MM.1S (cell line): ENCODE measurements at regions not wholly inside any gene's neighbourhood (a gene's known extent, or its start where the extent isn't known, plus 50 kb on each side); places are given as distances from the start of the nearest gene placed in this dataset.

Source experiments
- DNase-seq: peaks from one replicate; pipeline ENCODE4 v3.0.0-alpha.2; 2015
- H2AFZ ChIP-seq: fragments of 300-600 bp; sonication (generic); 2 replicates; pipeline ENCODE4 v1.6.0; 2016; ENCODE audit warnings: antibody characterized with exemption, low read length
- H3F3A ChIP-seq: fragments of 300-600 bp; sonication (generic); 2 replicates; pipeline ENCODE4 v1.6.1; 2016; ENCODE audit warnings: mild to moderate bottlenecking, antibody characterized with exemption, low read length, moderate library complexity, mixed read lengths; ENCODE audit not compliant: insufficient read depth
- H3K27ac ChIP-seq: fragments of 300-600 bp; sonication (generic); 2 replicates; pipeline ENCODE4 v1.5.1; 2016; ENCODE audit warnings: mild to moderate bottlenecking, low read length
- H3K27me3 ChIP-seq: fragments of 300-600 bp; sonication (generic); replicated peaks from 2 replicates; pipeline ENCODE4 v1.6.0; 2016; ENCODE audit warnings: low read length; ENCODE audit not compliant: insufficient read depth
- H3K36me3 ChIP-seq: fragments of 300-600 bp; sonication (generic); replicated peaks from 2 replicates; pipeline ENCODE4 v1.6.1; 2016; ENCODE audit warnings: mild to moderate bottlenecking, low read length, mixed read lengths; ENCODE audit not compliant: insufficient read depth
- H3K4me1 ChIP-seq: fragments of 300-600 bp; sonication (generic); 2 replicates; pipeline ENCODE4 v1.6.1; 2016; ENCODE audit warnings: low read length, mixed read lengths
- H3K4me2 ChIP-seq: fragments of 300-600 bp; sonication (generic); 2 replicates; pipeline ENCODE4 v1.6.0; 2016; ENCODE audit warnings: low read depth, low read length
- H3K4me3 ChIP-seq: fragments of 300-600 bp; sonication (generic); 2 replicates; pipeline ENCODE4 v1.5.1; 2016; ENCODE audit warnings: low read length, mixed read lengths
- H3K79me2 ChIP-seq: fragments of 300-600 bp; sonication (generic); 2 replicates; pipeline ENCODE4 v1.6.1; 2016; ENCODE audit warnings: mixed run types, low read length, mixed read lengths
- H3K9ac ChIP-seq: fragments of 300-600 bp; sonication (generic); 2 replicates; pipeline ENCODE4 v1.6.1; 2016; ENCODE audit warnings: low read length, mixed read lengths
- H3K9me2 ChIP-seq: fragments of 300-600 bp; sonication (generic); replicated peaks from 2 replicates; pipeline ENCODE4 v1.6.1; 2016; ENCODE audit warnings: mild to moderate bottlenecking, low read length, mixed read lengths; ENCODE audit not compliant: insufficient read depth
- H3K9me3 ChIP-seq: fragments of 300-600 bp; sonication (generic); replicated peaks from 2 replicates; pipeline ENCODE4 v1.6.1; 2016; ENCODE audit warnings: mild to moderate bottlenecking, low read length, mixed read lengths; ENCODE audit not compliant: insufficient read depth
- H4K20me1 ChIP-seq: fragments of 300-600 bp; sonication (generic); 2 replicates; pipeline ENCODE4 v1.6.1; 2016; ENCODE audit warnings: mild to moderate bottlenecking, low read length, moderate library complexity, mixed read lengths; ENCODE audit not compliant: insufficient read depth
- EZH2 ChIP-seq: fragments of 300-600 bp; sonication (generic); optimal IDR thresholded peaks from 2 replicates; pipeline ENCODE3; 2017; ENCODE audit warnings: low read depth, mild to moderate bottlenecking, antibody characterized with exemption, low read length, mixed read lengths
- EZH2phosphoT487 ChIP-seq: fragments of 300-600 bp; sonication (generic); IDR thresholded peaks from 2 replicates; pipeline ENCODE4 v1.6.1; 2018; ENCODE audit warnings: antibody characterized with exemption, low read length
- TF ChIP-seq, protein P1 (sequence below): fragments of 300-600 bp; sonication (generic); IDR thresholded peaks from 2 replicates; pipeline ENCODE4 v1.5.1; 2016; ENCODE audit warnings: antibody characterized with exemption, low read length, mixed read lengths

DNA sequence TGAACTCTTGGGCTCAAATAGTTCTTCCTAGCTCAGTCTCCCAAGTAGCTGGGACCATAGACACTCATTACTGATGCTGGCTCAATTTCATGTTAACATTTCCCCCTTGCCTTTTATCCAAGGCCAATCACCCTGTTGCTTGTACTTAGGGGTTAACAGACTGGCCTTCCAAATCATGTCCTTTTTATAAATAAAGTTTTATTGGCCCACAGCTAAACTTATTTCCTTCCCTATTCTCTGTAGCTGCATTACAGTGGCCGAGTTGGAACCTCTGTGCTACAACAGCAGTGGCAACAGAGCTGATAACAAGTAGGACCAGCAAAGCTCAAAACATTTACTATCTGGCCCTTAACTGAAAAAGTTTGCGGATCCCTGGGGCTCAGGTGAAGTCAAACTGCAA is 109.8 kb downstream of the ZFP64 start:
- H3K4me2 ChIP-seq = no peak overlapping the region
- DNase-seq = no peak
- no peaks in the 10 kb centered on the region for H3F3A ChIP-seq
- no peaks in the 10 kb centered on the region for H3K27me3 ChIP-seq
- no peaks in the 10 kb centered on the region for H3K9me3 ChIP-seq
- no peaks in the 10 kb centered on the region for H3K36me3 ChIP-seq
- no peak overlapping the region for H3K9ac ChIP-seq
- no peaks in the 10 kb centered on the region for H4K20me1 ChIP-seq
- no peaks in the 10 kb centered on the region for H3K9me2 ChIP-seq
- no peak overlapping the region for H3K27ac ChIP-seq
- no peaks in the 10 kb centered on the region for H3K4me1 ChIP-seq
- H3K4me3 ChIP-seq = no peak overlapping the region
- TF ChIP-seq, protein P1, sequence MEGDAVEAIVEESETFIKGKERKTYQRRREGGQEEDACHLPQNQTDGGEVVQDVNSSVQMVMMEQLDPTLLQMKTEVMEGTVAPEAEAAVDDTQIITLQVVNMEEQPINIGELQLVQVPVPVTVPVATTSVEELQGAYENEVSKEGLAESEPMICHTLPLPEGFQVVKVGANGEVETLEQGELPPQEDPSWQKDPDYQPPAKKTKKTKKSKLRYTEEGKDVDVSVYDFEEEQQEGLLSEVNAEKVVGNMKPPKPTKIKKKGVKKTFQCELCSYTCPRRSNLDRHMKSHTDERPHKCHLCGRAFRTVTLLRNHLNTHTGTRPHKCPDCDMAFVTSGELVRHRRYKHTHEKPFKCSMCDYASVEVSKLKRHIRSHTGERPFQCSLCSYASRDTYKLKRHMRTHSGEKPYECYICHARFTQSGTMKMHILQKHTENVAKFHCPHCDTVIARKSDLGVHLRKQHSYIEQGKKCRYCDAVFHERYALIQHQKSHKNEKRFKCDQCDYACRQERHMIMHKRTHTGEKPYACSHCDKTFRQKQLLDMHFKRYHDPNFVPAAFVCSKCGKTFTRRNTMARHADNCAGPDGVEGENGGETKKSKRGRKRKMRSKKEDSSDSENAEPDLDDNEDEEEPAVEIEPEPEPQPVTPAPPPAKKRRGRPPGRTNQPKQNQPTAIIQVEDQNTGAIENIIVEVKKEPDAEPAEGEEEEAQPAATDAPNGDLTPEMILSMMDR = no peak
- TF ChIP-seq EZH2phosphoT487 (no peak), EZH2 (no peak)
- H2AFZ ChIP-seq = no peak overlapping the region
- no peaks in the 10 kb centered on the region for H3K79me2 ChIP-seq

DNA sequence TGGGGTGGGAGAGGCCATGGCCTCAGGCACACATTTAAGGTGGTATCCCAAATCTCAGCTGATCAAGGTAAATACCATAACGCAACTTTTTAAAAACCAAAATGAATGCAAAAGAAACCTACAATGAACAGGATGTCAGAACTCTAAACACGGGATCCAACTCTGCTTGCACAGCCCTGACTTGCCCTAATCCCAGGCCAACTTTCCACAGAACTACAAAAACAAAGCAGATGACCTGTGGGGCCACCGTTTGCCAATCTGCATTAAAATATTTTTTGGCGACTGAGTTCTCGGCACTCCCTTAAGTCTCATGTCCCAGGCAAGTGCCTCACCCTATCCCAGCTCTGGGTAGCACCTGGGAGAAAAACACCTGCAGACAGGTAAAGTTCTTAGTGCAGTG is 110.5 kb downstream of the ZFP64 start:
- Histone ChIP-seq H4K20me1 (no peaks in the 10 kb centered on the region), H3K9me2 (no peaks in the 10 kb centered on the region), H3K4me2 (no peak overlapping the region), H3K9me3 (no peaks in the 10 kb centered on the region), H3K36me3 (no peaks in the 10 kb centered on the region), H3K27me3 (no peaks in the 10 kb centered on the region), H2AFZ (no peak overlapping the region), H3F3A (no peaks in the 10 kb centered on the region), H3K4me3 (no peak overlapping the region), H3K4me1 (no peaks in the 10 kb centered on the region), H3K27ac (no peak overlapping the region), H3K9ac (no peak overlapping the region), H3K79me2 (no peaks in the 10 kb centered on the region)
- DNase-seq = no peak
- TF ChIP-seq EZH2phosphoT487 (no peak), EZH2 (no peak)
- TF ChIP-seq, protein P1 = no peak

- Histone ChIP-seq H3K36me3 (no peaks in the 10 kb centered on the region), H4K20me1 (no peaks in the 10 kb centered on the region), H3K9me2 (no peaks in the 10 kb centered on the region), H3F3A (no peaks in the 10 kb centered on the region), H3K4me2 (no peak overlapping the region), H2AFZ (no peak overlapping the region), H3K9ac (no peak overlapping the region), H3K27me3 (no peaks in the 10 kb centered on the region), H3K9me3 (no peaks in the 10 kb centered on the region), H3K79me2 (no peaks in the 10 kb centered on the region), H3K27ac (no peak overlapping the region), H3K4me1 (no peaks in the 10 kb centered on the region), H3K4me3 (no peak overlapping the region)
- DNase-seq = no peak
- TF ChIP-seq EZH2phosphoT487 = no peak
- TF ChIP-seq, protein P1 = no peak
- no peak for TF ChIP-seq EZH2
Observed at GRCh38 chr20:52078289-52078688, 113.3 kb downstream of the ZFP64 start.
